Hematopoietic multipotent progenitor cell treated with erythropoietin and hydrocortisone succinate and interleukin-3 and kit ligand, for 15 days (in vitro differentiated cells): ENCODE measurements at regions not wholly inside any gene's neighbourhood (a gene's known extent, or its start where the extent isn't known, plus 50 kb on each side); places are given as distances from the start of the nearest gene placed in this dataset.
"Not testable (repeated sequence)": the region's sequence is repeated elsewhere in the genome, so short reads cannot be mapped to it uniquely, and the experiment has no call there.

Source experiments
- DNase-seq: peaks from one replicate; pipeline ENCODE4 v3.0.0-alpha.2; 2015; ENCODE audit warnings: low spot score

DNA sequence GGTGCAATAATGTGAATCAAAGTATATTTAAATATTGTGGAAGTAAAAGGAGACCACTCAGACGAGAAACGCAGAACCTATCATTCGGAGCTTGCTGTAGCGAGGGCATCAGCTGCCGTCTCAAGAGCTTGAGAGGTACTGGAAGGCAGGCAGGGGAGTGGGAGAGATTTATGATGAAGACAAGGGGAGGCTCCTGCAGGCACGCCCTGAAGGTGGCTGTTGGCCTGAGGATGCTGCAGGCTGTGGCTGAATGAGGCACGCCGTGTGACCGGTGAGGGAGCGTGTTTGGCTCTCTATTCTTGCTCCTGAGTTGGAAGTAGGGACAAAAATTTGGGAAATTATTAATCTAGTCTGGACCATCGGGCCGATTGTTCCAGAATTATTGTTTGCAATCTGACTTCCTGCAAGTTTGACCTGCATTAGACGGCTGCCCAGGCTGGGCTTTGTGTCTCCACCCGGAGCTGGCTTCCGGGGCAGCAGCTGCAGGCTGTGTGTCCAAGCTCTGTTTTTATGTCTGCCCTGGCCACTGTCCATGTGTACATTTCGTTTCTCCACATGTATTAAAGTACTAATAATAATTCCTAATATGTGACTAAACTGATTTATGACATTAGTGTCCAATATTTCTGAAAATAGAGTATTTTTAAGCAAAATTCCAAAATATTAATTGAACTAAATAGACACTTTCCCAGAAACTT is 91.1 kb upstream of the ANKRD10 start:
- no peak for DNase-seq

DNA sequence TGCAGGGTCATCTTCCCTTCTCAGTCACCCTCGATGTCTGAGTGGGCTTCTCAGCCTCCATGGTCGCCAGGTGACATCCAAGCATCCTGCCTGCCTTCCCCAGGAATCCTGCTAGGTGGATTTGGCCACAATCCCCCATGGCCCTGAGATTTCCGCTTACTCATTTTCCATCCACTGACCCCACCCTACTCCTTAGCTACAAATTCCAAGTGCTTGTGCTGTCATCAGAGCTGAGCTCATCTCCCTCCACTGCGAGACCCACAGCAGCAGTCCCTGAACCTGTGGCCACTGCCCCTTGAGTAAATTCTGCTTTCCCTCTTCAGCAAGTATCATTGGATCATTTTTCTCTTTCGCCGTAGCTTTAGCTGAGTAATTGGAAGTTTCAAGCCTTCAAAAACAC is 90.5 kb upstream of the ANKRD10 start:
- DNase-seq = no peak

DNA sequence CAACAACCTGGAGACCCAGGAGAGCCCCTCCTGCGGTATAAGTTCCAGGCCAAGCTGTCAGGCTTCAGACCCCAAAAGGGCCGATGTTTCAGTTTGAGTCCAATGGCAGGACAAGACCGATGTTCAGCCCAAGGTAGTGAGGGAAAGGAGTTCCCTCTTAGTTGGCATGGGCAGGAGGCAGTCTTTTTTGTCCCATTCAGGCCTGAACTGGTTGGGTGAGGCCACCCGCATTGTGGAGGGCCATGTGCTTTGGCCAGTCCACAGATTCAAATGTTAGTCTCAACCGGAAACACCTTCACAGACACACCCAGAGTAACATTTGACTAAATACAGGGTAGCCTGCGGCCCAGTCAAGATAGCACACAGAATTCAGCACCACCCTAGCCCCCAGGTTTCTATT is 89.6 kb upstream of the ANKRD10 start:
- DNase-seq = no peak

DNA sequence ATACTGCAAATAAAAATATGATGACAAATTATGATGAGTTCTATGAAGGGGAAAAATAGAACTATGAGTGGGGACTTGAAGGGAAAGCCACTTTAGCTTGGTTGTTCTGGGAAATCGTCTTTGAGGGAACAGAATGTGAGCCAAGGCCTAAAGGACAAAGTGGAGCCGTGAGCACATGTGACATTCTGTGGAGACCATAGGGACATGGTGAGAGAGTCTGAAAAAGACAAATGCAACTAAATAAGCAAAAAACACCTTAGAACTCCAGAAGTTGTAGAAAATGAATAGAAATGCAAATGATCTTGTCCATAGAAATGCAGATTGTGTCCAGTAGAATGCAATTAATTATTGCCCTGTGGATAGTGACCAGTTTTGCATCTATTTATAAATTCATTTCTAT is 86.8 kb upstream of the ANKRD10 start:
- no peak for DNase-seq

DNA sequence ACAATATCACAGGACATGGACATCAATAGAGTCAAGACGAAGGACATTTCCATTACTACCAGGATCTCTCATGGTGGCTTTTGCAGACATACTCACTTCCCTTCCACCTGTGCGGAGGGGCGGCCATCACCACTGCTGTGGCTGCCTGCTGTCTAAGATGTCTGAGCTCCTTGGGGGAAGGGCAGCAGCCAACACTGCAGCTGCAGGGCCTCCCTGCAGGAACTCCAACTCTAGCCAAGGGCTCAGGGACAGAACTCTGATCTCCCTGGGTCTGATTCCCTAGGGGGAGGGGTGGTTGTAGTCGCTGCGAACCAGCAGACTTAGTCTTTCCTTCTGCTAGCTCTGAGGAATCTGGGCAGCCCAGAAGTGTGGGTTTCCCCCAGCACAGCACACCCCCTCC is 78.9 kb upstream of the ANKRD10 start:
- DNase-seq = no peak

DNA sequence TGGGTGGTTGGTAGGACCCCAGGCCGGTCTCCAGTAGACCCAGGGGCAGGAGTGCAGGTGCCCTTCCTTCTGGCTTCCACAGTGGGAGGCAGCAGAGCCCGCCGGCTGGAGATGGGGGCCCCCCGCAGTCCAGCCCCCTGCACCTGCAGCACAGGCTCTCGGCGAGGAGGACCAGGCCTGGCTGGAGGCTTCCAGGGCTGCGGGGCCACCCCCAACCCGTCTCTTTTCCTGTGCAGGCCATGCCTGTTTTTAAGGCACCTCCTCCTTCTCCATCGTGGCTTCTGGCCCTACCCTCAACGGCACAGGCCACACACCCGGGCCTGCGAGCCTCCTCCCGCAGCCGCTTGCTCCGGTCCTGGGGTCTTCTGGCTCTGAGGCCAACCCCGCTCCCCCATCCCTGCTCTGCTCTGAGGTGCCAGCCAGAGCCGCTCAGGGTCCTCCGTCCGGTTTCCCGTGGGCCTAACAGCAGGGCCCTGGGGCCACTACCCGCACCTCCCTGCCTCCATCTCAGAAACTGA is 77.2 kb upstream of the ANKRD10 start:
- DNase-seq = no peak

DNA sequence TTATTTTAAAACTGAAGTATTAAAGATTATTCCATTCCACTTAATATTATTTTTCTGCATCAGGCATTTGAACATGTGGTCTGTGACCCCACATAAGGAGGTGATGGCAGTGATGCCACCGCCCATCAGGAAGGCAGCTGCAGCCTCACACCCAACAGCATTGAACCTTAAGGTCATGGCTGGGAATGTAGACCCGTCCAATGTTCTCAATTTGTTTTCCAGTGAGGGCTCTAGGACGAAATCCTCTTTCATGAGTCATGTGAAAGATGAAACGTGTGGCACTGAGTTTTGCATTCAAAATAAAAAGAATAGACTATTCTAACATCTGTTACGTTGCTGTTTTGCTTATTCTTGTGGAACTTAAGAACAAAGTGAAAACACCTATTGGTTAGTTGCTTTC is 74.5 kb upstream of the ANKRD10 start:
- DNase-seq = no peak

DNA sequence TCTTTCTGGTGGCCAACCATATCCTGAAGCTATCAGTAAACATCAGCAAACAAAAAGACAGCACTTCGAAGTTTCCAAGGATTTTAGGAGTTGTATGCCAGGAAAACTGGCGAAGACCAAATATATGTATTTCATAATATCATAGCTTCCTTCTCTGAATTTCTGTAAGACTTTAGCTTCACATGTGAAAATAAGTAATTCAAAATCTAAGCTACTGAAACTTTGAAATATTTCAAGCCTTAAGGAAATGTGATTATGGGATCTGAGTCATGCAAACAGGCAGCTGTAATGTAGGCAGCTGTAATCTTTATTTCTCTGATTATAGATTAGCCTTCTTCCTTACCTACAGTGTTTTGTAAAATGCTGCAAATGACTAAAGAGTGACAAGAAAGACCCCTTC is 70.7 kb upstream of the ANKRD10 start:
- DNase-seq = no peak

DNA sequence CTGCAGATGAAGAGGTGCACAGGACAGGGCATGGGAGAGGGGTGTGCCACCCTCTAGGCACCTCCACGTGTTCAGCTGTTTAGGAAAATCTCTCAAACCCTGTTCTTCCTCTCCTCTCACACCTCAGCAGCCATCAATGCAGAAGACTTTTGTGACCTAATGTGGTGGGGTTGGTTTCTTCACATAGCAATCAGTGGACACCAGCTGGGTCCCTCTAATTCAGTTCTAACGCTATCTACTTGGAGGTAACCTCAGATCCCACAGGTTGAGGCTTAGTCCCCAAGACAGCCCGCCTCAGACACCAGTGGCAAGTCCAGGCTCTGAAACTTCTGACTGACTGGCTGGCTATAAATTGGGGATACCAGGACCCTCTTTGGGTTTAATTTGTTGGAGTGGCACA is 69.9 kb upstream of the ANKRD10 start:
- DNase-seq = no peak

DNA sequence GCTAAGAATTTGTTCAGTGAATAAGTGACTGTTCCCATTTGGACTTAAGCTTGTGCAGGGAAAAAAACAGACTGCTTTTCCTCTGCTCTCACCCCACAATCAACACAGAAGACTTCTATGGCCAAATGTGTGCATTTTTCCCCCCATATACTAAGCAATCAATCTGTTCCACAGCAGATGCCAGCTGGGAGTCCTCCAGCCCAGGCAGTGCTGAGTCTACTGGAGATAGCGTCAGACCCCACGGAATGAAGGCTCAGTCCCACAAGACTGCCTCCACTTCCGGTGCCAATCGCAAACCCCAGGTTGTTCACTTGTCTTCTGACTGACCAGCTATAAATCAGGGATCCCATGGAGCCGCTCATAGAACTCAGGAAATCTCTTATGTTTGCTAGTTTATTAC is 69.5 kb upstream of the ANKRD10 start:
- no peak for DNase-seq

DNA sequence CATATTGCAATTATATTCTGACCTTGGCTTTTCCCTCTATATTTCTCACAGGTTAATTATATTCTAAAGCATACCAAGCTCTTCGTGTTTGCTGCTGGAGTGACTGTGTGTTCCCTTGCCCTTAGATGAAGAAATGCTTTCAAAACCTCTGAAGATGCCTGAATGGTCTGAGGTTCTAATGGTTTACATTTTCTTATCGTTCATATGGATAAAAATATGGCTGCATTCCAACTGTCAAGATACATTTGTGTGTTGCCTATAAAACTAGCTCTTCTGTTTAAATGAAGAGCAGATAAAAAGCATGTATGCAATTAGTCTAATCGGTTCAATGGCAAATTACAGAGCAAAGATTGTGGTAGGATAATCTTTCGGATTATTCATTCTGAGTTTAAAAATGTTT is 68.4 kb upstream of the ANKRD10 start:
- DNase-seq = no peak

DNA sequence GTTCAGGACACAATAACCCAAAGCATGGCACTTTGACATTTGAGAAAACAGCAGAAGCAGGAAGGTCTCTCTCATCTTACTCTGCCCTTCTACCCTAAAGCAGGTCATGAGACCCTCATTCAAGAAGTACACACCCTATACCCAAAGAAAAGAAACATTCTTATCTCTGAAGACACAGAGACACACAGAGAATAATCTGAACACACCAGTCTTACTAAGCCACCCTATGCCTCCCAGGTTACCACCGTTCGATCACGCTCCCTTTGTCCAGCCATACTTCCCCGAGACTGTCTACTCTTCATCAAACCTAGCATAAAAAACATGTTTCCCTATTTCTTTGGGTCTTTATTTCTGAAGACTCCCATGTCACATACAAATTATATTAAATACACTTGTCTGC is 66.5 kb upstream of the ANKRD10 start:
- no peak for DNase-seq

DNA sequence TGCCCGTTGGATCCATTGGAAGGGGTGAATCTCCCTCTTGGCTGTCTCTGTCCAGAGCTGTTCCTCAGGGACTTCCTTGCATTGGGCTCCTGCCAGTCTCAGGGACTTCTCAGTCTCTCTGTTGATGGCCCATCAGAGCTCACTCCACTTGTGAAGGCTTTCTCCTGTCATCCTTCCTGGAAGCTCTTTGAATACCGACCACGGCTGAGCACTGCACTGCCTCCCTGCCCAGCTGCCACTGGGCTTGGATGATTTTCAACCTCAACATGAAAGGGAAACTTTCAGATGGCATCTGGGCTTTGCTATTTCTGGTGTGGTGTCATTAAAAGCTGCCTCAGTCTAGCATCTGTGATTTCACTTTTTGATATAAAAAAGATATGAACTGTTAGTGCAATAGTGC is 66.1 kb upstream of the ANKRD10 start:
- DNase-seq = no peak

DNA sequence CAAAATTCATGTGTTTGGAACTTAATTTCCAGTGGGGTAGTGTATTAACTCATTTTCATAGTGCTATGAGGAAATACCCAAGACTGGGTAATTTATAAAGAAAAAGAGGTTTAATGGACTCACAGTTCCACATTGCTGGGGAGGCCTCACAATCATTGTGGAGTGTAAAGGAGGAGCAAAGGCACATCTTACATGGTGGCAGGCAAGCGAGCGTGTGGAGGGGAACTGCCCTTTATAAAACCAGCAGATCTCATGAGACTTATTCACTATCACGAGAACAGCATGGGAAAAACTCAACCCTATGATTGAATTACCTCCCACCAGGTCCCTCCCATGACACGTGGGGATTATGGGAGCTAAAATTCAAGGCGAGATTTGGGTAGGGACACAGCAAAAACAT is 64.3 kb upstream of the ANKRD10 start:
- DNase-seq = not testable (repeated sequence)

DNA sequence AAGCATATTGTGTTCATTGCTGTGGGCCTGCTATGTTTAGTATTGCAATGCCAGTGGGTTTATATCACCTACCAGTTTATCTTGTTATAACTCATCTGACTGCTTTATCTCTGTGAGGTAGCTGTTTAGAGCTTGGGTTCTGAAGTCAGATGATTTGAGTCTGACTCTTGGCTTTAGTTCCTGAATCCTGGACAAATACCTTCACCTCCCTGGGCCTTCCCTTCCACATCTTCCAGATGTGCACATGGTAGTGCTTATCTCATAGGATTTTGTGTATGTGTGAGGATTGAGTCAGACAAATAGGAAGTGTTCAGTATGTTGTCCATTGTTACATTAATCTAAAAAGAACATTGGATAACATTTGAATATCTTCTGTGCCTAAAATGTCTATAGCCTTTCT is 63.5 kb upstream of the ANKRD10 start:
- DNase-seq = no peak

DNA sequence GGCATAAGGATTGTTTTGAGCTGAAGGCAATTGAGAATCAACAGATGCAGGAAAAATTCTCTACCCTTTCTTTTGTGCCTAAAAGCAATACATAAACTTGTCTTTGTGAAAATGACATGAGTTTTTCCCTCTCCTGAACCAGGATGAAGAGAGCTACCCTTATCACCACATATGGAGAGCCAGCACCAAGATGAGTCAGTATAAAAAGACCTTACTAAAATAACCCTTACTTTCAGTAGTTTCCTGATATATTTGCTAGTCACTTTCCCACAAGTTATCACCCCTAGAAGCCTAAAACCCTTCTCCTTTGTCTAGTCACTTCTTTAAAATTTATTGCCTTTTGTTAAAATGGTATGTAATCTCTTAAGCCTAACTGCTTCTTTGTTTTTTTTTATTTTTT is 61.9 kb upstream of the ANKRD10 start:
- DNase-seq = no peak

DNA sequence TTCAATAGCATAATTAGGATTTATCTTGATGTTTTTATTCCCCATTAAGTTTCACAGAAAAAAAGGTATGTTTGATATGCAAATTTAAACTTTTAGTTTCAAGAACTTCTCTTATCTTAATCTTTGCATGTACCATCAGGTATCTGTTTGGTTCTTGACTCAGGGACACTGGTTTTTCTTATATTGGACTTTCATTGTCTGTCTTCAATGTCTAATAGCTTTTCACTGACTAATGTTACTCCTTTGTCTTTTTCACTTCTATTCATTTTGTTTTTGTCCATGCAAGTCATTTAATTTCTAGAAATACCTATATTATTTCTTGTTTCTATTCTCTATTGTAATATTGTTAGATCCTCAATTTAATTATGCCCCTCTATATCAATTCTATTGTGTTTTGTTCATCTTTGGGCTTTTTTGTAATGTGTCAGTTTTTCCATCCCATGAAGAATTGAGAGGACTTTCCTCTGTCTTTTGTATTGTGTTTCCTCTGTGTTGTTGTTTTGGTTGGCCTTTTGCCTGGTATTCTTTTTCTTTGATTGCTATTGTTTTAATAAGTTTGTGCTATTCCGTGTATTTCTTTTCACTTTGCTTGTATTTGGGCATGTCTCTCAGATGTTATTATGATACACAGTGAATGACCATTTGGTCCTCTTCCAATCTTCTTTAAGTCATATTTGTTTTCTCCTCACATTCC is 58.3 kb upstream of the ANKRD10 start:
- no peak for DNase-seq

DNA sequence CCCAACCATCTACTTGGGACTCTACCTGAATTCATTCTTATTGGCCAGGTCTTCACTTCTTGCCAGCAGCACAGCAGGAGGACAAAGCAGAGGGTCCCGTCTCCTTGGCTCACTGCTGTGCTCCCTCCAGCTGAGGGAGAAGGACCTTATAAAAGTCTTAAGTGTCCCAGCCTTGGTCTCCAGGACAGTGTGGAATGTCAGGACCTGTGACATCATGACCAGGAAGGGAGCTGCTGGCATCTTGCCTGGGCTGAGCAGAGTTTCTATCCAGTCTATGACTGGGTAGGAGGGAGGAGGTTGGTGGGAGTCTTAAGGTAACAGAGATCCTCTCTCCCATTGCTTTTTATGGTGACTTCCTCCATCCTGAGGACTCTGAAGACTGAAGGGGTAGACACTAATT is 56.6 kb upstream of the ANKRD10 start:
- no peak for DNase-seq

DNA sequence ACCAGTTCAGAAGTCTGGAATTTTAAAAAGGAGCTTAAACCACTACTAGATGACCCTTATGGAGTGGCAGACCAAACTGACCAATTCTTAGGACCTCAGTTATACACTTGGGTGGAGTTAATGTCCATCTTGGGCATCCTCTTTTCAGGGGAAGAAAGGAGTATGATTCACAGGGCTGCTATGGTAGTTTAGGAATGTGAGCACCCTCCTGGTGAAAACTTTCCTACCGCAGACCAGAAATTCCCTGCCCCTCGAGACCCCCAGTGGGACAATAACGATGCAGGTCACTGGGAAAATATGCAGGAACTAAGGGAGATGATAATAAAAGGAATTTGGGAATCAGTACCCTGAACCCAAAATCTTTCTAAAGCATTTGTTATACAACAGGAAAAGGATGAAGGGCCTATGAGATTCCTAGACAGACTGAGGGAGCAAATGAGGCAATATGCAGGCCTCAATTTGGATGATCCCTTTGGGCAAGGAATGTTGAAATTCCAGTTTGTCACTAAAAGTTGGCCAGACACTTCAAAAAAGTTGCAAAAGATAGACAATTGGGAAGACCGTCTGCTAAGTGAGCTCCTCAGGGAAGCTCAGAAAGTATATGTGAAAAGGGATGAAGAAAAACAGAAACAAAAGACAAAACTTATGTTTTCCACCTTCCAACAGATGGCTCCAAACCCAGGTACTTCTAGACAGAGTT is 52.4 kb upstream of the ANKRD10 start:
- not testable (repeated sequence) for DNase-seq

DNA sequence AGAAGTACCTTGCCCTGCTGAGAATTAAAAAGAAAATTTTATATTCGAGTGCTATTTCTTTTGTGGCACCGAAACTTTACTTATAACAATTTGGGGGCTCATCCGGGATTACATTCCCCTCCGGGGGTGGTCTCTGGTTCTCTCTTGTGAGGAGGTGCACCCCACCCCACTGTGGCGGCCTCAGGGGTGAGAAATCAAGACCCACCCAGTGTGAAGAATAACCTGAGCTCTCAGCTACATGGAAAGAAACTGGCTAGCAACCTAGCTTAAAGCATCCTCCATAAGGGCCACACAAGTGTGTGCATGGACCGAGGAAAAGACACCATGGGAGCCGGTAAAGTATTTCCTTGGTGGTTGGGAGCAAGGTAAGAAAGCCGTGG is 50.9 kb upstream of the ANKRD10 start:
- DNase-seq = no peak

DNA sequence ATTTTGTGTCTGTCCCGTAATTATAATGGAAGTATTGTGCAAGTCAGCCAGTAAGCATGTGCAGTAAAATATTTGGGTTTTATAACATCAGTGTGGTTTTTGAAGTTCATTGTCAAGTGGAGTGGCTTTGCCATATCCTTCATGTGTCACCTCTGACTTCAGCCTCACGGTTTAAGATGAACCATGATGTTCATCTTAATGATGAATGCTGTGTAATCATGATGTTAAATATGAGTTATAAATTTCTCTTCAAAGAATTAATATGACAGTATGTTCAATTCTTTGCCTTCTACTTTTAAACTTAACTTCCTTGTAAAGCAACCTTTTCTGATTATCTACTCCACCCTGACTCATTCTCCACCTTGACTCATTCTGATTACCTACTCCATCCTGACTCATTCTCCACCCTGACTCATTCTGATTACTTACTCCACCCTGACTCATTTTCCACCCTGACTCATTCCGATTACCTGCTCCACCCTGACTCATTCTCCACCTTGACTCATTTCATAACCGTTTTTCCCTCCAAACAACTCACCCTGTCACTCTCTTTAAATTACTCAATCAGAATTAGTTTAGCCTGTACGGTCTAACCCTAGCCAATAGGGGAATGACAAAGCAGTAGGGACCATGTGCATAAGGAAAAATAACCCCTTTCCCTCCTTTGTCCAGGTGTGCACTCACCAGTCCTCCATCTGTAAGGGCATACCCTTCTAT is 50.3 kb upstream of the ANKRD10 start:
- peak; percentile 29 for DNase-seq
